ENCODE measurements at regions not wholly inside any gene's neighbourhood (a gene's known extent, or its start where the extent isn't known, plus 50 kb on each side); places are given as distances from the start of the nearest gene placed in this dataset.

DNA sequence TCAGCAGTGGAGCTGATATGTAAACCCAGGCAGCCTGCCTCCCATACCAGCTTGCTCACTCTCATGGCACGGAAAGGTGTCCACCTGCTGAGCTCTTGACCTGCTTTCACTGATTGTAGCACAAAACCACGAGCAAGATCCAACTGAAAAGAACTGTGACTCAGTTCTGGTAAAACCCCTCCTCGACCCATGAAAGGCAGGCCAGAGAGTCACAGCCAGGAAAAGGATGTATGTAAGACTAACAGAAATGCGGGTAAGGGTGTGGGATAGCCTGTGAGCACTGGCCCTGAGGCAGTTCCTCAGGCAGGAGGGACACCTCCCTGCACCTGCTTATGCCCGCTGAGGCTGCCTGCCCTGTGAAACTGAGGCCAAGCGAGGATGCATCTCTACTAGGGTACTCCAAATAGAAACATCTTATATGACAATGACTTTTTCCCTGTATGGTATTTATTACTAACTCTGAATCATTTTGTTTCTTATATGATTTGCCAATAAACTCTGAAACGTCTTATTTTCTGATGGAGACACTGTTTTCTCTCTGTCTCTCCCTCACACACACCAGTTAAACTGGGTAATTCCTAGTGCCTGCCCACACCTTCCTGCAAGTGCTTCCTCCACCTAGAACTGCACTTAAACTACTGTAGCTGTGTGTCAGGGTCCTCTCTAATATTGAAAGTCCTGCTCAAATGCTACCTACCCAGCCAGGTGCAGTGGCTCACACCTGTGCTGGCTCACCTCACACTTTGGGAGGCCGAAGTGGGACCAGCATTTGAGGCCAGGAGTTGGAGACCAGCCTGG, 73.3 kb upstream of the GHITM start:
- POLR2A ChIA-PET, result no interaction called here
- no peak for ATAC-seq
- H3K27ac ChIP-seq, result no peak overlapping the region
- H3K4me3 ChIP-seq, result no peak overlapping the region
- H3K4me1 ChIP-seq, result no peaks in the 10 kb centered on the region
- no peaks in the 10 kb centered on the region for H3K9me3 ChIP-seq
- no peak overlapping the region for H3K4me2 ChIP-seq
- no peak for TF ChIP-seq KDM5A (IDR thresholded peaks at IDR 0.05)
- no peak for TF ChIP-seq HOXB5 (CRISPR knock-in tag; IDR thresholded peaks at IDR 0.05)
- no peak for TF ChIP-seq BHLHE40 (IDR thresholded peaks at IDR 0.05; ENCODE audit: low read depth, low read length)
- TF ChIP-seq REST (IDR thresholded peaks at IDR 0.05), result no peak
- no peak for TF ChIP-seq POLR2A (IDR thresholded peaks at IDR 0.05; ENCODE audit: low read length)
- TF ChIP-seq, protein P1, sequence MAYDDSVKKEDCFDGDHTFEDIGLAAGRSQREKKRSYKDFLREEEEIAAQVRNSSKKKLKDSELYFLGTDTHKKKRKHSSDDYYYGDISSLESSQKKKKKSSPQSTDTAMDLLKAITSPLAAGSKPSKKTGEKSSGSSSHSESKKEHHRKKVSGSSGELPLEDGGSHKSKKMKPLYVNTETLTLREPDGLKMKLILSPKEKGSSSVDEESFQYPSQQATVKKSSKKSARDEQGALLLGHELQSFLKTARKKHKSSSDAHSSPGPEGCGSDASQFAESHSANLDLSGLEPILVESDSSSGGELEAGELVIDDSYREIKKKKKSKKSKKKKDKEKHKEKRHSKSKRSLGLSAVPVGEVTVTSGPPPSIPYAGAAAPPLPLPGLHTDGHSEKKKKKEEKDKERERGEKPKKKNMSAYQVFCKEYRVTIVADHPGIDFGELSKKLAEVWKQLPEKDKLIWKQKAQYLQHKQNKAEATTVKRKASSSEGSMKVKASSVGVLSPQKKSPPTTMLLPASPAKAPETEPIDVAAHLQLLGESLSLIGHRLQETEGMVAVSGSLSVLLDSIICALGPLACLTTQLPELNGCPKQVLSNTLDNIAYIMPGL (CRISPR knock-in tag; IDR thresholded peaks at IDR 0.05; ENCODE audit: borderline replicate concordance), result no peak
- TF ChIP-seq JUNB (IDR thresholded peaks at IDR 0.05), result no peak
- TF ChIP-seq KDM1A (IDR thresholded peaks at IDR 0.05; ENCODE audit: low read depth), result no peak
- TF ChIP-seq CTCF (IDR thresholded peaks at IDR 0.05), result no peak
- no peak for TF ChIP-seq CEBPB (IDR thresholded peaks at IDR 0.05)
- TF ChIP-seq, protein P2, sequence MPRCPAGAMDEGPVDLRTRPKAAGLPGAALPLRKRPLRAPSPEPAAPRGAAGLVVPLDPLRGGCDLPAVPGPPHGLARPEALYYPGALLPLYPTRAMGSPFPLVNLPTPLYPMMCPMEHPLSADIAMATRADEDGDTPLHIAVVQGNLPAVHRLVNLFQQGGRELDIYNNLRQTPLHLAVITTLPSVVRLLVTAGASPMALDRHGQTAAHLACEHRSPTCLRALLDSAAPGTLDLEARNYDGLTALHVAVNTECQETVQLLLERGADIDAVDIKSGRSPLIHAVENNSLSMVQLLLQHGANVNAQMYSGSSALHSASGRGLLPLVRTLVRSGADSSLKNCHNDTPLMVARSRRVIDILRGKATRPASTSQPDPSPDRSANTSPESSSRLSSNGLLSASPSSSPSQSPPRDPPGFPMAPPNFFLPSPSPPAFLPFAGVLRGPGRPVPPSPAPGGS (IDR thresholded peaks at IDR 0.05), result no peak
- TF ChIP-seq SREBF2 (IDR thresholded peaks at IDR 0.05), result no peak
- TF ChIP-seq NR3C1 (IDR thresholded peaks at IDR 0.05), result no peak
- TF ChIP-seq HEYL (CRISPR knock-in tag; IDR thresholded peaks at IDR 0.05), result no peak
- TF ChIP-seq RARB (CRISPR knock-in tag; IDR thresholded peaks at IDR 0.05), result no peak
- TF ChIP-seq MAFK (IDR thresholded peaks at IDR 0.05; ENCODE audit: partially characterized antibody), result no peak
- no peak for TF ChIP-seq CBX8 (IDR thresholded peaks at IDR 0.05)
- TF ChIP-seq ZFP36 (IDR thresholded peaks at IDR 0.05; ENCODE audit: borderline replicate concordance, partially characterized antibody), result no peak
- WGBS (ENCODE audit: missing lambda C conversion rate), result under 1% methylated on average over 8 of the region's 8 CpGs
- DNase-seq (ENCODE audit: low read depth in 1 of 2, low spot score in 1 of 2), result no peak
- FAIRE-seq, result no peak
- CTCF ChIA-PET, result interaction anchor here (0.7 kb wide), 1 partner anchor 8 kb away, joined by 3 read pairs; no protein-coding TSS in a partner anchor

DNA sequence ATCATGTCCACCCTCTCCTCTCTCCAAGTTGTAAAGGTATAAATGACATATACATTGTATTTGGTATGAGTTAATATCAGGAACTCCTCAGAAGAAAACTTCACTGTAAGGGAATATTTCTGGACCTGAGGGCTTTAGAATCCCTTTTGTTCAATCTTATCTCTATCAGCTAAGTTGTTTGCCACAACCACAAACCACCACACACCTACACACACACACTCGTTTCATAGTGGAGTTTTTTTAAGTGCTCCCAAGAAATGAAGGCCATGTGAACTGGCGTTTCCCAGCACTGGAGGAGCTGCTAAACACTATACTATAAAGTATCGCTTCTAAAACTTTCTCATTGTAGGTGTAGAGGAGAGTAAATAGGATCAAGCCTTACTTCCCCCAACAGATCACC, 64.8 kb upstream of the GHITM start:
- no peak overlapping the region for H3K4me3 ChIP-seq
- POLR2A ChIA-PET, result no interaction called here
- no peaks in the 10 kb centered on the region for H3K4me1 ChIP-seq
- no peak for DNase-seq (ENCODE audit: low read depth in 1 of 2, low spot score in 1 of 2)
- FAIRE-seq, result no peak
- H3K9me3 ChIP-seq, result no peaks in the 10 kb centered on the region
- H3K27ac ChIP-seq, result no peak overlapping the region
- 2% methylated on average over 3 of the region's 3 CpGs for WGBS (ENCODE audit: missing lambda C conversion rate)
- CTCF ChIA-PET, result interaction anchor here (0.6 kb wide), 1 partner anchor 70 kb away, joined by 3 read pairs; no protein-coding TSS in a partner anchor
- no peak overlapping the region for H3K4me2 ChIP-seq
- no peak for ATAC-seq
- no peak for TF ChIP-seq POLR2A (IDR thresholded peaks at IDR 0.05; ENCODE audit: low read length)
- no peak for TF ChIP-seq RAD21 (conservative IDR thresholded peaks at IDR 0.05 in 1 of 2, IDR thresholded peaks at IDR 0.05 in 1 of 2)
- TF ChIP-seq, protein P3, sequence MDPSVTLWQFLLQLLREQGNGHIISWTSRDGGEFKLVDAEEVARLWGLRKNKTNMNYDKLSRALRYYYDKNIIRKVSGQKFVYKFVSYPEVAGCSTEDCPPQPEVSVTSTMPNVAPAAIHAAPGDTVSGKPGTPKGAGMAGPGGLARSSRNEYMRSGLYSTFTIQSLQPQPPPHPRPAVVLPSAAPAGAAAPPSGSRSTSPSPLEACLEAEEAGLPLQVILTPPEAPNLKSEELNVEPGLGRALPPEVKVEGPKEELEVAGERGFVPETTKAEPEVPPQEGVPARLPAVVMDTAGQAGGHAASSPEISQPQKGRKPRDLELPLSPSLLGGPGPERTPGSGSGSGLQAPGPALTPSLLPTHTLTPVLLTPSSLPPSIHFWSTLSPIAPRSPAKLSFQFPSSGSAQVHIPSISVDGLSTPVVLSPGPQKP (IDR thresholded peaks at IDR 0.05; ENCODE audit: low read depth, low read length), result no peak
- no peak for TF ChIP-seq KDM5A (IDR thresholded peaks at IDR 0.05)
- TF ChIP-seq TFCP2L1 (CRISPR knock-in tag; IDR thresholded peaks at IDR 0.05), result no peak
- TF ChIP-seq RCOR1 (IDR thresholded peaks at IDR 0.05; ENCODE audit: low read depth, low read length), result no peak
- TF ChIP-seq BHLHE40 (IDR thresholded peaks at IDR 0.05; ENCODE audit: low read depth, low read length), result no peak
- TF ChIP-seq CBX8 (IDR thresholded peaks at IDR 0.05), result no peak
- TF ChIP-seq SREBF2 (IDR thresholded peaks at IDR 0.05), result no peak
- TF ChIP-seq SMC3 (IDR thresholded peaks at IDR 0.05), result no peak
- TF ChIP-seq HEYL (CRISPR knock-in tag; IDR thresholded peaks at IDR 0.05), result no peak
- no peak for TF ChIP-seq NPAS2 (CRISPR knock-in tag; IDR thresholded peaks at IDR 0.05; ENCODE audit: borderline replicate concordance)
- no peak for TF ChIP-seq ZFP36 (IDR thresholded peaks at IDR 0.05; ENCODE audit: borderline replicate concordance, partially characterized antibody)
- TF ChIP-seq ZSCAN20 (CRISPR knock-in tag; IDR thresholded peaks at IDR 0.05), result no peak
- TF ChIP-seq ZNF302 (CRISPR knock-in tag; IDR thresholded peaks at IDR 0.05), result no peak
- TF ChIP-seq JUN (IDR thresholded peaks at IDR 0.05), result no peak
- TF ChIP-seq MAFK (IDR thresholded peaks at IDR 0.05; ENCODE audit: partially characterized antibody), result no peak

Data from A549 (cell line).